GM12874 (cell line): ENCODE measurements at regions not wholly inside any gene's neighbourhood (a gene's known extent, or its start where the extent isn't known, plus 50 kb on each side); places are given as distances from the start of the nearest gene placed in this dataset.

Experiments used
- TF ChIP-seq, protein P1 (sequence below): IDR thresholded peaks from 2 replicates; pipeline ENCODE4 v1.5.1; 2011; ENCODE audit warnings: low read depth, mild to moderate bottlenecking, control low read depth, low read length, moderate library complexity; ENCODE audit not compliant: insufficient read depth

- TF ChIP-seq, protein P1, sequence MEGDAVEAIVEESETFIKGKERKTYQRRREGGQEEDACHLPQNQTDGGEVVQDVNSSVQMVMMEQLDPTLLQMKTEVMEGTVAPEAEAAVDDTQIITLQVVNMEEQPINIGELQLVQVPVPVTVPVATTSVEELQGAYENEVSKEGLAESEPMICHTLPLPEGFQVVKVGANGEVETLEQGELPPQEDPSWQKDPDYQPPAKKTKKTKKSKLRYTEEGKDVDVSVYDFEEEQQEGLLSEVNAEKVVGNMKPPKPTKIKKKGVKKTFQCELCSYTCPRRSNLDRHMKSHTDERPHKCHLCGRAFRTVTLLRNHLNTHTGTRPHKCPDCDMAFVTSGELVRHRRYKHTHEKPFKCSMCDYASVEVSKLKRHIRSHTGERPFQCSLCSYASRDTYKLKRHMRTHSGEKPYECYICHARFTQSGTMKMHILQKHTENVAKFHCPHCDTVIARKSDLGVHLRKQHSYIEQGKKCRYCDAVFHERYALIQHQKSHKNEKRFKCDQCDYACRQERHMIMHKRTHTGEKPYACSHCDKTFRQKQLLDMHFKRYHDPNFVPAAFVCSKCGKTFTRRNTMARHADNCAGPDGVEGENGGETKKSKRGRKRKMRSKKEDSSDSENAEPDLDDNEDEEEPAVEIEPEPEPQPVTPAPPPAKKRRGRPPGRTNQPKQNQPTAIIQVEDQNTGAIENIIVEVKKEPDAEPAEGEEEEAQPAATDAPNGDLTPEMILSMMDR: no peak
These were observed 199.8 kb downstream of the SQOR start for GRCh38 chr15:45834622-45835021.

DNA sequence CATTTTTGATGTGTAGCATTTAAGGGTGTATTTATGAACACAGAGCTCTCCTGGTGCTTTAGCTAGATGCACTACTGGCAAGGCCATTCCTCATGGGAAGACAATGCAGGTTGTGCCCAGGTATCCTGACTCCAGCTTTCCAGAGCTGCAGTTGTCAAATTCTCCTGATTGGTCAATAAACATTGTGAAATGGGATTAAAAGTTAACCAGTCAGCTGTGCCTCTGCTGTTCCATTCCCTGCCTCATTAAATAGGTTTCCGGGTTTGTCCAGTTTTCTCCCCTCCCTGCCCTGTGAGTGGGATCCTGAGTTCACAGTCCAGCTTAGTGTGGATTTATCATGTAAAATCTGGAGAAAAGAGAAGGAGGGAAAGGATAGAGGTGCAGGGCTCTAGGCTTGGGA is 207.3 kb downstream of the SQOR start:
- TF ChIP-seq, protein P1: no peak

GRCh38 chr15:45847645-45848044 is 212.8 kb downstream of the SQOR start:
- TF ChIP-seq, protein P1: no peak

DNA sequence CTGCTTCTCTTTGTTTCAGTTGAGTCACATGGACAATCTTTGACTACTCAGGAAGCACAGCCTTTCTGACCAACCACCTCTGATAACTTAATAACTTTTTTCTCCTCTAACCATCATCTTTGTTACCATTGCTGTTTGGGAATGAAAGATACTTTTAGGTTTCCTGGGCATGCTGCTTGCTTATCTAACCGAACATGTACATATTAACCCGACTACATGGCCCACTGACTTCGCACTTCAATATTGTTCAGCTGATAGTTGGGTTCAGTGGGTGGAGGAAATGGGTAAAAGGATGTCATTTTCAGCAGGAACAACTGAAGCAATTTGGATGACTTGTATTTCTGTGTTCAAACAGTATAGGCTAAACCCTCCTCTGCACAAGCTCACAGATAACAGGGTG is 214.3 kb downstream of the SQOR start:
- TF ChIP-seq, protein P1: no peak

GRCh38 chr15:45854455-45855202 is 219.8 kb downstream of the SQOR start:
- TF ChIP-seq, protein P1: no peak

- TF ChIP-seq, protein P1: no peak
These were observed 220.5 kb downstream of the SQOR start for GRCh38 chr15:45855210-45855906.

- TF ChIP-seq, protein P1: no peak
These were observed 221.2 kb downstream of the SQOR start for GRCh38 chr15:45855907-45856579.
